ENCODE measurements at regions not wholly inside any gene's neighbourhood (a gene's known extent, or its start where the extent isn't known, plus 50 kb on each side); places are given as distances from the start of the nearest gene placed in this dataset.
"Not testable (repeated sequence)": the region's sequence is repeated elsewhere in the genome, so short reads cannot be mapped to it uniquely, and the experiment has no call there.

DNA sequence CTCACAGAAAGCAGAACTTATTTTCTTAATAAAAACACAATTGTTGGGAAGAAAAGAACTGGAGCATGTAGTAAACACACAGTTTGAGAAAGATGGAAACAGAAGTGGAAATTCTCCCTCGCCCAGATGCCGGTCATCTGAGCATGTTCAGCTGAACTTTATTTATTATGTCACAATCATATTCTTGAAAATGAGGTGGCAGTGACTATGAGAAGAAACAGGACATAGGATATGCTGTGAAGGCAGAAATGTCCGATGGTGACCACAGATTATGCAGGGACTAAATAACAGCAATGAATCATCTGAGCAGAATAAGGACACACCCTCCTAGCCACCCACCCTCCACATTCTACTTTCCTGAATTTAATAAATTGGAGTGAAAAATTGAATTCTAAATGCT lies 425.3 kb upstream of the NOX3 start:
- H3K27me3 Mint-ChIP-seq (ENCODE audit: unreplicated experiment): no peaks in the 10 kb centered on the region
- no peak overlapping the region for H3K27ac Mint-ChIP-seq (ENCODE audit: unreplicated experiment)
- no peaks in the 10 kb centered on the region for H3K4me1 Mint-ChIP-seq (ENCODE audit: low read depth, unreplicated experiment)
- no peaks in the 10 kb centered on the region for H3K9me3 Mint-ChIP-seq (ENCODE audit: unreplicated experiment)
- no peak for DNase-seq
- H3K4me3 Mint-ChIP-seq (ENCODE audit: unreplicated experiment): no peak overlapping the region
- no peaks in the 10 kb centered on the region for H3K36me3 Mint-ChIP-seq (ENCODE audit: unreplicated experiment)
- TF ChIP-seq, protein P1, sequence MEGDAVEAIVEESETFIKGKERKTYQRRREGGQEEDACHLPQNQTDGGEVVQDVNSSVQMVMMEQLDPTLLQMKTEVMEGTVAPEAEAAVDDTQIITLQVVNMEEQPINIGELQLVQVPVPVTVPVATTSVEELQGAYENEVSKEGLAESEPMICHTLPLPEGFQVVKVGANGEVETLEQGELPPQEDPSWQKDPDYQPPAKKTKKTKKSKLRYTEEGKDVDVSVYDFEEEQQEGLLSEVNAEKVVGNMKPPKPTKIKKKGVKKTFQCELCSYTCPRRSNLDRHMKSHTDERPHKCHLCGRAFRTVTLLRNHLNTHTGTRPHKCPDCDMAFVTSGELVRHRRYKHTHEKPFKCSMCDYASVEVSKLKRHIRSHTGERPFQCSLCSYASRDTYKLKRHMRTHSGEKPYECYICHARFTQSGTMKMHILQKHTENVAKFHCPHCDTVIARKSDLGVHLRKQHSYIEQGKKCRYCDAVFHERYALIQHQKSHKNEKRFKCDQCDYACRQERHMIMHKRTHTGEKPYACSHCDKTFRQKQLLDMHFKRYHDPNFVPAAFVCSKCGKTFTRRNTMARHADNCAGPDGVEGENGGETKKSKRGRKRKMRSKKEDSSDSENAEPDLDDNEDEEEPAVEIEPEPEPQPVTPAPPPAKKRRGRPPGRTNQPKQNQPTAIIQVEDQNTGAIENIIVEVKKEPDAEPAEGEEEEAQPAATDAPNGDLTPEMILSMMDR (IDR thresholded peaks at IDR 0.05; ENCODE audit: partially characterized antibody, unreplicated experiment): no peak

DNA sequence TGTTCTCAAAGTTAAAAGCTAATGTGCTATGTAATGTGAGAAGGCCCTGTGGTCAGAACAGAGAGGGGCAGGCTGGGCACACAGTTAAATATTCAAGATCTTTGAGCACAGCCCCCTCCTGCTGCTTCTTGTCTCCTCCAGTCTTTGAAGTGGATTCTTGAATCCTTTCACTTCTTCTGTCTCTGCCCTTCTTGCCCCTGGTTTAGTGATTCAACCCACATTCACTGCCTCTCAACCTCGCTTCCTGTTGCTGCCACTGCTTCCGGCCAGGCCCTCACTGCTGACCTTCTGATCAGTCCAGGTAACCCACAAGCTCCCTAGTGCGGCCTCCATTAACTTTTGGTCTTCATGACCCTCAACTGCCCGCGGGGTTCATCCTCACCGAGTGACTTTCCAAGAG lies 417.3 kb upstream of the NOX3 start:
- TF ChIP-seq, protein P1 (IDR thresholded peaks at IDR 0.05; ENCODE audit: partially characterized antibody, unreplicated experiment): no peak
- H3K4me1 Mint-ChIP-seq (ENCODE audit: low read depth, unreplicated experiment): peaks cover 1% of the 10 kb centered on the region
- H3K27me3 Mint-ChIP-seq (ENCODE audit: unreplicated experiment): no peaks in the 10 kb centered on the region
- no peaks in the 10 kb centered on the region for H3K9me3 Mint-ChIP-seq (ENCODE audit: unreplicated experiment)
- no peak for DNase-seq
- H3K27ac Mint-ChIP-seq (ENCODE audit: unreplicated experiment): no peak overlapping the region
- H3K4me3 Mint-ChIP-seq (ENCODE audit: unreplicated experiment): no peak overlapping the region
- no peaks in the 10 kb centered on the region for H3K36me3 Mint-ChIP-seq (ENCODE audit: unreplicated experiment)

GRCh38 chr6:155867682-155868081 lies 412.0 kb upstream of the NOX3 start:
- Mint-ChIP-seq H3K4me1 (ENCODE audit: low read depth, unreplicated experiment) (no peaks in the 10 kb centered on the region), H3K27ac (ENCODE audit: unreplicated experiment) (no peak overlapping the region), H3K36me3 (ENCODE audit: unreplicated experiment) (no peaks in the 10 kb centered on the region), H3K9me3 (ENCODE audit: unreplicated experiment) (no peaks in the 10 kb centered on the region), H3K27me3 (ENCODE audit: unreplicated experiment) (no peaks in the 10 kb centered on the region), H3K4me3 (ENCODE audit: unreplicated experiment) (no peak overlapping the region)
- TF ChIP-seq, protein P1 (IDR thresholded peaks at IDR 0.05; ENCODE audit: partially characterized antibody, unreplicated experiment): no peak
- no peak for DNase-seq

GRCh38 chr6:155866676-155867390 lies 411.2 kb upstream of the NOX3 start:
- H3K27ac Mint-ChIP-seq (ENCODE audit: unreplicated experiment): not testable (repeated sequence)

DNA sequence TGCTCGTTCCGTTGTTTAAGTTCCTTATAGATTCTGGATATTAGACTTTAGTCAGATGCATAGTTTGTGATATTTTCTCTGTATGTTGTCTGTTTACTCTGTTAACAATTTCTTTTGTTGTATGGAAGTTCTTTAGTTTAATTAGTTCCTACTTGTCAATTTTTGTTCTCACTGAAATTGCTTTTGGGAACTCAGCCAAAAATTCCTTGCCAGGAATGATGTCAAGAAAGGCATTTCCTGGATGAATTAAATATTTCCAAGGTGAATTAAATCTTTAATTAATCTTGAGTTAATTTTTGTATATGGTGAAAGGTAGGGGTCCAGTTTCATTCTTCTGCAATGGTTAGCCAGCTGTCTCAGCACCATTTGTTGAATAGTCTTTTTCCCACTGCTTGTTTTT lies 406.2 kb upstream of the NOX3 start:
- Mint-ChIP-seq H3K4me3 (ENCODE audit: unreplicated experiment) (no peak overlapping the region), H3K9me3 (ENCODE audit: unreplicated experiment) (peaks cover 4% of the 10 kb centered on the region), H3K4me1 (ENCODE audit: low read depth, unreplicated experiment) (no peaks in the 10 kb centered on the region), H3K27ac (ENCODE audit: unreplicated experiment) (no peak overlapping the region), H3K27me3 (ENCODE audit: unreplicated experiment) (no peaks in the 10 kb centered on the region), H3K36me3 (ENCODE audit: unreplicated experiment) (peaks cover 11% of the 10 kb centered on the region)
- no peak for DNase-seq
- TF ChIP-seq, protein P1 (IDR thresholded peaks at IDR 0.05; ENCODE audit: partially characterized antibody, unreplicated experiment): no peak

More at GRCh38 chr6:155866676-155867390, 411.2 kb upstream of the NOX3 start:
- not testable (repeated sequence) for H3K4me3 Mint-ChIP-seq (ENCODE audit: unreplicated experiment); H3K36me3 Mint-ChIP-seq (ENCODE audit: unreplicated experiment); H3K4me1 Mint-ChIP-seq (ENCODE audit: low read depth, unreplicated experiment); DNase-seq; H3K27me3 Mint-ChIP-seq (ENCODE audit: unreplicated experiment); H3K9me3 Mint-ChIP-seq (ENCODE audit: unreplicated experiment)

- H3K4me3 Mint-ChIP-seq (ENCODE audit: unreplicated experiment); H3K27me3 Mint-ChIP-seq (ENCODE audit: unreplicated experiment); DNase-seq; H3K27ac Mint-ChIP-seq (ENCODE audit: unreplicated experiment); H3K4me1 Mint-ChIP-seq (ENCODE audit: low read depth, unreplicated experiment); H3K9me3 Mint-ChIP-seq (ENCODE audit: unreplicated experiment): not testable (repeated sequence)
- peaks cover 11% of the 10 kb centered on the region for H3K36me3 Mint-ChIP-seq (ENCODE audit: unreplicated experiment)
These were observed 403.3 kb upstream of the NOX3 start for GRCh38 chr6:155858906-155859305.
